PC-9 (cell line): ENCODE measurements at regions not wholly inside any gene's neighbourhood (a gene's known extent, or its start where the extent isn't known, plus 50 kb on each side); places are given as distances from the start of the nearest gene placed in this dataset.

Experiments used
- BruUV-seq: library from RNA; stranded (reverse); fragments of 400-500 nt; replicated peaks from 2 replicates; lab custom pipeline; 2021; lab: Mats Ljungman, UMichigan
- CTCF ChIA-PET: fragments of 300-600 bp; sonication (Branson Sonifier 250); formaldehyde crosslinking; loops from one replicate; lab custom pipeline; 2022; ENCODE audit warnings: antibody characterized with exemption; lab: Charles Lee
- POLR2A ChIA-PET: fragments of 300-600 bp; sonication (Branson Sonifier 250); formaldehyde crosslinking; loops from one replicate; lab custom pipeline; 2022; ENCODE audit warnings: antibody characterized with exemption; ENCODE audit not compliant: unreplicated experiment; lab: Charles Lee
- DNase-seq, 2 experiments: peaks; one replicate each; pipeline versions ENCODE4 v3.0.0 to v3.0.0-alpha.2; 2015 to 2022; ENCODE audit warnings: mixed read lengths in 1 of 2
- H2AFZ ChIP-seq: fragments of 200-600 bp; sonication (generic); 2 replicates; pipeline ENCODE4 v1.8.1; 2017; ENCODE audit warnings: antibody characterized with exemption
- H3F3A ChIP-seq: fragments of 200-600 bp; sonication (generic); 2 replicates; pipeline ENCODE4 v1.8.1; 2017; ENCODE audit warnings: antibody characterized with exemption, mild to moderate bottlenecking, low read depth; ENCODE audit not compliant: insufficient read depth
- H3K27ac ChIP-seq: fragments of 200-600 bp; sonication (generic); 2 replicates; pipeline ENCODE4 v1.6.1; 2016; ENCODE audit warnings: mixed run types
- H3K27me3 ChIP-seq: fragments of 200-600 bp; sonication (generic); 2 replicates; pipeline ENCODE4 v1.6.1; 2016; ENCODE audit warnings: low read depth, mixed run types; ENCODE audit not compliant: insufficient read depth
- H3K36me3 ChIP-seq: fragments of 200-600 bp; sonication (generic); 2 replicates; pipeline ENCODE4 v1.6.1; 2016; ENCODE audit warnings: low read depth, mixed run types
- H3K4me1 ChIP-seq: fragments of 200-600 bp; sonication (generic); replicated peaks from 2 replicates; pipeline ENCODE4 v1.6.1; 2016; ENCODE audit warnings: mixed run types; ENCODE audit not compliant: insufficient read depth
- H3K4me2 ChIP-seq: fragments of 200-600 bp; sonication (generic); 2 replicates; pipeline ENCODE4 v1.6.1; 2017; ENCODE audit warnings: mixed run types
- H3K4me3 ChIP-seq: fragments of 200-600 bp; sonication (generic); 2 replicates; pipeline ENCODE4 v1.6.1; 2016; ENCODE audit warnings: mixed run types
- H3K79me2 ChIP-seq: fragments of 200-600 bp; sonication (generic); 2 replicates; pipeline ENCODE4 v1.6.1; 2017; ENCODE audit warnings: low read depth, mixed run types
- H3K9me2 ChIP-seq: fragments of 200-600 bp; sonication (generic); 2 replicates; pipeline ENCODE4 v1.8.1; 2017; ENCODE audit warnings: mild to moderate bottlenecking; ENCODE audit not compliant: insufficient read depth
- H3K9me3 ChIP-seq: fragments of 200-600 bp; sonication (generic); 2 replicates; pipeline ENCODE4 v1.8.1; 2016; ENCODE audit warnings: low read depth; ENCODE audit not compliant: insufficient read depth
- H4K20me1 ChIP-seq: fragments of 200-600 bp; sonication (generic); 2 replicates; pipeline ENCODE4 v1.8.1; 2017; ENCODE audit not compliant: insufficient read depth
- CTCF ChIP-seq: fragments of 200-600 bp; sonication (generic); conservative IDR thresholded peaks from 2 replicates; pipeline ENCODE4 v1.6.1; 2017; ENCODE audit warnings: mixed run types, antibody characterized with exemption, mild to moderate bottlenecking, moderate library complexity
- EZH2 ChIP-seq: fragments of 200-600 bp; sonication (generic); IDR thresholded peaks from 2 replicates; pipeline ENCODE4 v1.8.0; 2017; ENCODE audit warnings: antibody characterized with exemption, low read depth
- intact Hi-C: fragments of 100-400 bp; cut with micrococcal nuclease; formaldehyde crosslinking; loops from one replicate; pipeline ENCODE4 v1.10.0; 2022; ENCODE audit not compliant: unreplicated experiment

GRCh38 chr6:115766745-115767462 is 293.8 kb downstream of the FRK start:
- no peak for DNase-seq
- POLR2A ChIA-PET: no interaction called here
- no peaks in the 10 kb centered on the region for H3K79me2 ChIP-seq
- no peaks in the 10 kb centered on the region for H3K36me3 ChIP-seq
- no peak overlapping the region for H3K4me2 ChIP-seq
- TF ChIP-seq EZH2 (no peak), CTCF (no peak)
- no peaks in the 10 kb centered on the region for H3F3A ChIP-seq
- intact Hi-C loops: no loop called here
- no peaks in the 10 kb centered on the region for H3K9me3 ChIP-seq
- H3K27ac ChIP-seq: no peak overlapping the region
- CTCF ChIA-PET: no interaction called here
- H3K27me3 ChIP-seq: no peaks in the 10 kb centered on the region
- H2AFZ ChIP-seq: no peak overlapping the region
- BruUV-seq: no TSS peak
- H3K4me3 ChIP-seq: no peak overlapping the region
- no peaks in the 10 kb centered on the region for H4K20me1 ChIP-seq
- no peaks in the 10 kb centered on the region for H3K9me2 ChIP-seq
- H3K4me1 ChIP-seq: no peaks in the 10 kb centered on the region

GRCh38 chr6:115765966-115766365 is 294.7 kb downstream of the FRK start:
- POLR2A ChIA-PET: no interaction called here
- TF ChIP-seq CTCF (no peak), EZH2 (no peak)
- BruUV-seq: no TSS peak
- no peak for DNase-seq
- H3K9me3 ChIP-seq: no peaks in the 10 kb centered on the region
- H3K36me3 ChIP-seq: no peaks in the 10 kb centered on the region
- CTCF ChIA-PET: no interaction called here
- no peaks in the 10 kb centered on the region for H3K9me2 ChIP-seq
- no peaks in the 10 kb centered on the region for H3K79me2 ChIP-seq
- H3K27me3 ChIP-seq: no peaks in the 10 kb centered on the region
- H3K4me2 ChIP-seq: no peak overlapping the region
- no peak overlapping the region for H3K4me3 ChIP-seq
- no peaks in the 10 kb centered on the region for H4K20me1 ChIP-seq
- no peak overlapping the region for H3K27ac ChIP-seq
- H3F3A ChIP-seq: no peaks in the 10 kb centered on the region
- intact Hi-C loops: no loop called here
- no peak overlapping the region for H2AFZ ChIP-seq
- H3K4me1 ChIP-seq: no peaks in the 10 kb centered on the region

GRCh38 chr6:115759051-115759450 is 301.6 kb downstream of the FRK start:
- H2AFZ ChIP-seq: no peak overlapping the region
- H3K9me2 ChIP-seq: no peaks in the 10 kb centered on the region
- H3K27ac ChIP-seq: no peak overlapping the region
- H3K4me1 ChIP-seq: no peaks in the 10 kb centered on the region
- no peak for TF ChIP-seq EZH2
- TF ChIP-seq CTCF: no peak
- DNase-seq: no peak
- no peaks in the 10 kb centered on the region for H3K9me3 ChIP-seq
- H3K79me2 ChIP-seq: no peaks in the 10 kb centered on the region
- H3K36me3 ChIP-seq: no peaks in the 10 kb centered on the region
- POLR2A ChIA-PET: no interaction called here
- intact Hi-C loops: no loop called here
- CTCF ChIA-PET: no interaction called here
- H3K4me2 ChIP-seq: no peak overlapping the region
- BruUV-seq: no TSS peak
- H3K27me3 ChIP-seq: no peaks in the 10 kb centered on the region
- no peak overlapping the region for H3K4me3 ChIP-seq
- H4K20me1 ChIP-seq: no peaks in the 10 kb centered on the region
- H3F3A ChIP-seq: no peaks in the 10 kb centered on the region
